ENCODE measurements at regions not wholly inside any gene's neighbourhood (a gene's known extent, or its start where the extent isn't known, plus 50 kb on each side); places are given as distances from the start of the nearest gene placed in this dataset.

- H3K79me1 ChIP-seq (ENCODE audit: low read depth, low read length): no peaks in the 10 kb centered on the region
- no CpG with 5 or more reads among the region's 3 CpGs for WGBS, 2 donors (ENCODE audit: extremely low coverage in 2 of 2, insufficient read length in 2 of 2, insufficient replicate concordance in 1 of 2)
Observed at GRCh38 chr2:53473775-53474311, 293.8 kb upstream of the CHAC2 start.

GRCh38 chr2:53473236-53473635 is 294.4 kb upstream of the CHAC2 start:
- WGBS, 2 donors (ENCODE audit: extremely low coverage in 2 of 2, insufficient read length in 2 of 2, insufficient replicate concordance in 1 of 2): no CpG with 5 or more reads among the region's 4 CpGs
- no peak for DNase-seq (ENCODE audit: low spot score)
- no peak overlapping the region for H2BK12ac ChIP-seq (ENCODE audit: low read length)

More at GRCh38 chr2:53473775-53474311, 293.8 kb upstream of the CHAC2 start:
- Histone ChIP-seq H3K4ac (ENCODE audit: low read length) (no peak overlapping the region), H3K23ac (ENCODE audit: low read depth, low read length, poor library complexity) (no peak overlapping the region), H4K8ac (ENCODE audit: low read depth, low read length) (no peak overlapping the region), H2BK12ac (ENCODE audit: low read length) (no peak overlapping the region), H4K91ac (ENCODE audit: low read depth, low read length, poor library complexity) (no peak overlapping the region), H3K18ac (ENCODE audit: low read length) (no peak overlapping the region), H3K9me3 (replicated peaks in 1 of 2; ENCODE audit: control insufficient read depth in 2 of 2, insufficient read depth in 1 of 2, low read depth in 1 of 2, low read length in 2 of 2) (no peaks in the 10 kb centered on the region), H3K4me3 (ENCODE audit: low read length in 2 of 2) (no peak overlapping the region), H3K27me3 (ENCODE audit: control insufficient read depth in 3 of 3, insufficient read depth in 3 of 3, low read depth in 1 of 3, low read length in 3 of 3) (no peaks in the 10 kb centered on the region), H3K36me3 (replicated peaks in 1 of 2; ENCODE audit: control insufficient read depth in 2 of 2, insufficient read depth in 2 of 2, low read length in 2 of 2) (no peaks in the 10 kb centered on the region), H2BK120ac (ENCODE audit: low read depth, low read length) (no peak overlapping the region), H2BK15ac (ENCODE audit: low read length) (no peak overlapping the region), H3K4me2 (ENCODE audit: insufficient read depth, low read length, poor library complexity, severe bottlenecking) (no peak overlapping the region), H2AK5ac (ENCODE audit: low read depth, low read length) (no peak overlapping the region), H3K27ac (replicated peaks; ENCODE audit: low read length) (no peak overlapping the region), H2BK5ac (ENCODE audit: low read length) (no peak overlapping the region), H3K9ac (ENCODE audit: low read depth, low read length, poor library complexity) (no peak overlapping the region), H3K4me1 (ENCODE audit: control insufficient read depth in 2 of 2, insufficient read depth in 1 of 2, low read depth in 1 of 2, low read length in 2 of 2) (no peaks in the 10 kb centered on the region), H3K14ac (ENCODE audit: low read length) (no peak overlapping the region), H2AFZ (ENCODE audit: low read length) (no peak overlapping the region)
- no peak for DNase-seq (ENCODE audit: low spot score)

GRCh38 chr2:53467467-53468180 is 300.0 kb upstream of the CHAC2 start:
- no peak overlapping the region for H2BK12ac ChIP-seq (ENCODE audit: low read length)
- H3K27me3 ChIP-seq (ENCODE audit: control insufficient read depth in 3 of 3, insufficient read depth in 3 of 3, low read depth in 1 of 3, low read length in 3 of 3): no peaks in the 10 kb centered on the region
- no peak overlapping the region for H3K23ac ChIP-seq (ENCODE audit: low read depth, low read length, poor library complexity)
- no peaks in the 10 kb centered on the region for H3K4me1 ChIP-seq (ENCODE audit: control insufficient read depth in 2 of 2, insufficient read depth in 1 of 2, low read depth in 1 of 2, low read length in 2 of 2)
- no peak overlapping the region for H3K14ac ChIP-seq (ENCODE audit: low read length)
- no peak overlapping the region for H4K91ac ChIP-seq (ENCODE audit: low read depth, low read length, poor library complexity)
- H3K4me3 ChIP-seq (ENCODE audit: low read length in 2 of 2): no peak overlapping the region
- WGBS, 2 donors (ENCODE audit: extremely low coverage in 2 of 2, insufficient read length in 2 of 2, insufficient replicate concordance in 1 of 2): no CpG with 5 or more reads among the region's 4 CpGs
- no peak overlapping the region for H2AFZ ChIP-seq (ENCODE audit: low read length)
- no peak overlapping the region for H3K9ac ChIP-seq (ENCODE audit: low read depth, low read length, poor library complexity)
- H2BK120ac ChIP-seq (ENCODE audit: low read depth, low read length): no peak overlapping the region
- no peak overlapping the region for H4K8ac ChIP-seq (ENCODE audit: low read depth, low read length)
- no peak overlapping the region for H2BK5ac ChIP-seq (ENCODE audit: low read length)
- no peak overlapping the region for H3K18ac ChIP-seq (ENCODE audit: low read length)
- no peak for DNase-seq (ENCODE audit: low spot score)
- H3K27ac ChIP-seq (replicated peaks; ENCODE audit: low read length): no peak overlapping the region
- no peaks in the 10 kb centered on the region for H3K36me3 ChIP-seq (replicated peaks in 1 of 2; ENCODE audit: control insufficient read depth in 2 of 2, insufficient read depth in 2 of 2, low read length in 2 of 2)
- no peaks in the 10 kb centered on the region for H3K9me3 ChIP-seq (replicated peaks in 1 of 2; ENCODE audit: control insufficient read depth in 2 of 2, insufficient read depth in 1 of 2, low read depth in 1 of 2, low read length in 2 of 2)
- no peak overlapping the region for H3K4me2 ChIP-seq (ENCODE audit: insufficient read depth, low read length, poor library complexity, severe bottlenecking)
- H3K4ac ChIP-seq (ENCODE audit: low read length): no peak overlapping the region
- no peak overlapping the region for H2AK5ac ChIP-seq (ENCODE audit: low read depth, low read length)
- no peak overlapping the region for H2BK15ac ChIP-seq (ENCODE audit: low read length)
- H3K79me1 ChIP-seq (ENCODE audit: low read depth, low read length): no peaks in the 10 kb centered on the region

More at GRCh38 chr2:53473236-53473635, 294.4 kb upstream of the CHAC2 start:
- Histone ChIP-seq H3K79me1 (ENCODE audit: low read depth, low read length) (no peaks in the 10 kb centered on the region), H3K4me3 (ENCODE audit: low read length in 2 of 2) (no peak overlapping the region), H4K8ac (ENCODE audit: low read depth, low read length) (no peak overlapping the region), H3K14ac (ENCODE audit: low read length) (no peak overlapping the region), H3K23ac (ENCODE audit: low read depth, low read length, poor library complexity) (no peak overlapping the region), H2AK5ac (ENCODE audit: low read depth, low read length) (no peak overlapping the region), H2BK120ac (ENCODE audit: low read depth, low read length) (no peak overlapping the region), H3K9ac (ENCODE audit: low read depth, low read length, poor library complexity) (no peak overlapping the region), H3K27me3 (ENCODE audit: control insufficient read depth in 3 of 3, insufficient read depth in 3 of 3, low read depth in 1 of 3, low read length in 3 of 3) (no peaks in the 10 kb centered on the region), H4K91ac (ENCODE audit: low read depth, low read length, poor library complexity) (no peak overlapping the region), H3K36me3 (replicated peaks in 1 of 2; ENCODE audit: control insufficient read depth in 2 of 2, insufficient read depth in 2 of 2, low read length in 2 of 2) (no peaks in the 10 kb centered on the region), H3K18ac (ENCODE audit: low read length) (no peak overlapping the region), H2BK5ac (ENCODE audit: low read length) (no peak overlapping the region), H3K27ac (replicated peaks; ENCODE audit: low read length) (no peak overlapping the region), H3K4me1 (ENCODE audit: control insufficient read depth in 2 of 2, insufficient read depth in 1 of 2, low read depth in 1 of 2, low read length in 2 of 2) (no peaks in the 10 kb centered on the region), H3K4ac (ENCODE audit: low read length) (no peak overlapping the region), H2BK15ac (ENCODE audit: low read length) (no peak overlapping the region), H3K9me3 (replicated peaks in 1 of 2; ENCODE audit: control insufficient read depth in 2 of 2, insufficient read depth in 1 of 2, low read depth in 1 of 2, low read length in 2 of 2) (no peaks in the 10 kb centered on the region), H2AFZ (ENCODE audit: low read length) (no peak overlapping the region), H3K4me2 (ENCODE audit: insufficient read depth, low read length, poor library complexity, severe bottlenecking) (no peak overlapping the region)

GRCh38 chr2:53463806-53464726 is 303.5 kb upstream of the CHAC2 start:
- no peak overlapping the region for H2BK12ac ChIP-seq (ENCODE audit: low read length)
- no peak for DNase-seq (ENCODE audit: low spot score)
- H3K27ac ChIP-seq (replicated peaks; ENCODE audit: low read length): no peak overlapping the region
- no peak overlapping the region for H2AFZ ChIP-seq (ENCODE audit: low read length)
- no peaks in the 10 kb centered on the region for H3K27me3 ChIP-seq (ENCODE audit: control insufficient read depth in 3 of 3, insufficient read depth in 3 of 3, low read depth in 1 of 3, low read length in 3 of 3)
- no CpG with 5 or more reads among the region's 3 CpGs for WGBS, 2 donors (ENCODE audit: extremely low coverage in 2 of 2, insufficient read length in 2 of 2, insufficient replicate concordance in 1 of 2)
- H3K9me3 ChIP-seq (replicated peaks in 1 of 2; ENCODE audit: control insufficient read depth in 2 of 2, insufficient read depth in 1 of 2, low read depth in 1 of 2, low read length in 2 of 2): no peaks in the 10 kb centered on the region
- H4K8ac ChIP-seq (ENCODE audit: low read depth, low read length): no peak overlapping the region
- H3K4ac ChIP-seq (ENCODE audit: low read length): no peak overlapping the region
- no peak overlapping the region for H2BK15ac ChIP-seq (ENCODE audit: low read length)
- no peak overlapping the region for H4K91ac ChIP-seq (ENCODE audit: low read depth, low read length, poor library complexity)
- no peak overlapping the region for H3K23ac ChIP-seq (ENCODE audit: low read depth, low read length, poor library complexity)
- H2AK5ac ChIP-seq (ENCODE audit: low read depth, low read length): no peak overlapping the region
- no peak overlapping the region for H2BK120ac ChIP-seq (ENCODE audit: low read depth, low read length)
- H3K4me3 ChIP-seq (ENCODE audit: low read length in 2 of 2): no peak overlapping the region
- no peaks in the 10 kb centered on the region for H3K79me1 ChIP-seq (ENCODE audit: low read depth, low read length)
- H3K36me3 ChIP-seq (replicated peaks in 1 of 2; ENCODE audit: control insufficient read depth in 2 of 2, insufficient read depth in 2 of 2, low read length in 2 of 2): no peaks in the 10 kb centered on the region
- no peak overlapping the region for H3K4me2 ChIP-seq (ENCODE audit: insufficient read depth, low read length, poor library complexity, severe bottlenecking)
- H3K9ac ChIP-seq (ENCODE audit: low read depth, low read length, poor library complexity): no peak overlapping the region
- no peak overlapping the region for H2BK5ac ChIP-seq (ENCODE audit: low read length)
- H3K14ac ChIP-seq (ENCODE audit: low read length): no peak overlapping the region
- H3K4me1 ChIP-seq (ENCODE audit: control insufficient read depth in 2 of 2, insufficient read depth in 1 of 2, low read depth in 1 of 2, low read length in 2 of 2): no peaks in the 10 kb centered on the region
- no peak overlapping the region for H3K18ac ChIP-seq (ENCODE audit: low read length)

Measured in neuronal stem cell (in vitro differentiated cells).